ENCODE measurements at regions not wholly inside any gene's neighbourhood (a gene's known extent, or its start where the extent isn't known, plus 50 kb on each side); places are given as distances from the start of the nearest gene placed in this dataset.

DNA sequence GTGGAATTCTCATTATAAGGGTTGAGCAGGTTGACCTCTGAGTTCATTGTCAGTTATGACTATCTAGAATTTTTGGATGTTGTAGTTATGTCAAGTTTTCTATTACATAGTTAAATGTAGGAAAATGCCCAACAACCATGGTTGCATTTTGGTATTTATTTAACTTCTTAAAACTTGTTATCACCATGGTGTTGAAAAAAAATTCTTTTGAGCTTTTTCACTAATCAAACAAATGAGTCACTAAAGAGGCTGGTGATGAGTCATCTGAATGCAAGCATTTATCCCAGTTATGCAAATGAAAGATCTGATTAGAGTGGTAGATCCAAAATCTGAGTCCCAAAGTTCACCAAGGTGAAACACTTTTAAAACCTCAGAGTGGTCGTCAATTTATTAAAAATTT, 624.7 kb upstream of the IGFBP3 start:
- no peak overlapping the region for H3K4me3 ChIP-seq (replicated peaks; ENCODE audit: low read depth, low read length)
- DNase-seq (ENCODE audit: extremely low read depth, low read depth): no peak
- TF ChIP-seq, protein P1, sequence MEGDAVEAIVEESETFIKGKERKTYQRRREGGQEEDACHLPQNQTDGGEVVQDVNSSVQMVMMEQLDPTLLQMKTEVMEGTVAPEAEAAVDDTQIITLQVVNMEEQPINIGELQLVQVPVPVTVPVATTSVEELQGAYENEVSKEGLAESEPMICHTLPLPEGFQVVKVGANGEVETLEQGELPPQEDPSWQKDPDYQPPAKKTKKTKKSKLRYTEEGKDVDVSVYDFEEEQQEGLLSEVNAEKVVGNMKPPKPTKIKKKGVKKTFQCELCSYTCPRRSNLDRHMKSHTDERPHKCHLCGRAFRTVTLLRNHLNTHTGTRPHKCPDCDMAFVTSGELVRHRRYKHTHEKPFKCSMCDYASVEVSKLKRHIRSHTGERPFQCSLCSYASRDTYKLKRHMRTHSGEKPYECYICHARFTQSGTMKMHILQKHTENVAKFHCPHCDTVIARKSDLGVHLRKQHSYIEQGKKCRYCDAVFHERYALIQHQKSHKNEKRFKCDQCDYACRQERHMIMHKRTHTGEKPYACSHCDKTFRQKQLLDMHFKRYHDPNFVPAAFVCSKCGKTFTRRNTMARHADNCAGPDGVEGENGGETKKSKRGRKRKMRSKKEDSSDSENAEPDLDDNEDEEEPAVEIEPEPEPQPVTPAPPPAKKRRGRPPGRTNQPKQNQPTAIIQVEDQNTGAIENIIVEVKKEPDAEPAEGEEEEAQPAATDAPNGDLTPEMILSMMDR (IDR thresholded peaks at IDR 0.05; ENCODE audit: low read depth, low read length, missing control alignments): no peak

DNA sequence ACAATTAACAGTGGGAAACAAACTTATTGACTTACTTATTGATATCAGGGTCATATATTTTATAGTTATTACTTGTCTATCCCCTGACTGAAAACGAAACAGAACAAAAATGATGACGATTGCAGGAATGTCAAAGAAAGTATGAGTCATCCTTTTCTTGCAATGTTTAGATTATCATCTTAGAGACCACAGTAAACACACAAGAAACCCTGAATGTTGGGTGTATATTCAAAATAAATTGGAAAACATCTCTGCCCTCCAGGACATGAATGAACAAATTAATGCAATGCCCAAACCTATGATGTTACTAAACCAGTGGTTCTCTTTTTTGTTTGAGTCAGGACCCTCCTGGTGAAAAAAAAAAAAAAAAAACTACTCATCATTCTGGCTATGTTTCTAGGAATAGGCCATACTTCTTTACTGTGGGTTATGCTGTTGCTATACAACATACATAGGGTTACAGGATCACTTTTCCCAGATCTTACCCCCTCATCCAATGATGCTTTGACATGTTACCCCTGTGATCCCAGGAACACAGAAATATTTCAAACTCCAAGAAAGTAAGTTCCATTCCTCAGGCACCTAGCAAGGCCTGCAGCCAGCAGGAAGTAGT, 623.4 kb upstream of the IGFBP3 start:
- TF ChIP-seq, protein P1 (IDR thresholded peaks at IDR 0.05; ENCODE audit: low read depth, low read length, missing control alignments): no peak
- peak; percentile 80 for DNase-seq (ENCODE audit: extremely low read depth, low read depth)
- no peak overlapping the region for H3K4me3 ChIP-seq (replicated peaks; ENCODE audit: low read depth, low read length)

DNA sequence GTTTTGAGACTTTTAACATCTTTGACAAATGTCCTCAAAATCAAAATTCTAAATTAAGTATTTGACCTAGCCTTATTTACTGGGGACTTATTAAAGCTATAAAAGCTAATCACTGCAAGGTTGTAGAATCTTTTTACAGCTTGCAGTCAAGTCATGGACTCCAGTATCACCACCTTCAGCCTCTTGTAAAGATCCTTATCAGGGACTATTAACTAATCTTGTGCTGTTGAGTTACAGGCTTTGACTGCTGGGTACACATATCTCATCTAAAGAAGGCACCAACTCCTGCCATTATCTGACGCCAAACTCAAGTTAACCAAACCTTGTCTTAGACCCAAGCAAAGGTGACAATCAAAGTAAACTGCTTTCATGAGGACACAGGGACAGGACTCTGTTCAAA, 621.0 kb upstream of the IGFBP3 start:
- DNase-seq (ENCODE audit: extremely low read depth, low read depth): no peak
- H3K4me3 ChIP-seq (replicated peaks; ENCODE audit: low read depth, low read length): no peak overlapping the region
- TF ChIP-seq, protein P1 (IDR thresholded peaks at IDR 0.05; ENCODE audit: low read depth, low read length, missing control alignments): no peak

DNA sequence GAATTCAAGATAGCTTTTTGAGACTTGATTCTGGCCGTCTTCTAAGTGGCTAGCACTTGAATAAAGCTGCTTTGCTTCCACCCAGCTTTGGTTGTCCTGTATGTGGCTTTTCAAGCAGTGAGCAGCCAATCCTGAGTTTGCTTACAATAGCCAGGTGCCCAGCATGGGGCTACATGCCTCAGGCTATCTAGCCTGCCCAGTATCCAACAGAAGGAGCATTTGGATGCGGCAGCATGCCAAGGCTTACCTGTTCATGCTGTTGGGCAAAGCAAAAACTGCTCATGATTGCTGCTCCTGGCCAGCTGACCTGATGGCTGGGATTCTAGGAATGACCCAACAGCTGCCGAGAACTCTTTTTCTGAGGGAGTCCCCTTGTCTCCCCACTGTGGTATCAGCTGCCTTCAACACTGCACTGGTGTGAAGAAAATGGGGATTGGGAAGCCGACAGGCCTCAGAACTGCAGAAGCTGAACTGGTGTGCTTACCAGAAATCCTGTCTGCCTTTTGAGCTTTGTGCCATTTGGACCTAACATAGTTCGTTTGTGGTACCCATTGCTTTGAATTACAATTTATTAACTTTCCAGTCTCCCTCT, 618.9 kb upstream of the IGFBP3 start:
- TF ChIP-seq, protein P1 (IDR thresholded peaks at IDR 0.05; ENCODE audit: low read depth, low read length, missing control alignments): no peak
- no peak overlapping the region for H3K4me3 ChIP-seq (replicated peaks; ENCODE audit: low read depth, low read length)
- DNase-seq (ENCODE audit: extremely low read depth, low read depth): no peak

DNA sequence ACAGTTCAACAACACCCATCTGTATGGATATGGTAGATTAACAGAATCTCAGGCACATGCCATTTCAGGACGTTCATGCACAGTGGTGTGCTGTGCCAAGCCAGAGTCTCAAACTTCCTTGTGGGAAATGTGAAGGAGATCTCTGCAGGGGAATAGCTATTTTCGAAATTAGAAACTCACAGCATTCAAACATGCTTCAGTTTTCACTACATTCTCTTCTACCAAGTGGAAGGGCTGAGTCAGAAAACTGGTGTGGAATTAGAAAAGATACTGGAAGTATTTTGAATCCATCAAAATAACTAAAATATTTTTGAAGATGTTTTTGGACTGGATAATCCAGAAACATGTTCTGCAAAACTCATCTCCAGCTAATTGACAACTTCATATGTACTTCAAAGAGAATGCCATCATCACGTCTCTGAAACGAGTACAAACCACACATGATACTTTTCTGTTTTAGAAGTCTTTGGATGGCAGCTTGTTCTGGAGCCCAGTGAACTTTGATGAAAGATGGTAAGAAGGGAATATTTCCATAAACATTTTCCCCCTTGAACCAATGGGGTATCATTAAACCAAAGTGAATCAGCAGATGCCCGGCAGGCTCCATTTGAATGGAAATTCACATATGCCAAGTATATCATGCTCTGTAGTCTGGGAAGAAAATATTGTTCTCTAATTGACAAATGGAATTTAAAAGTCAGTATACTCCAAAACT, 616.3 kb upstream of the IGFBP3 start:
- no peak for DNase-seq (ENCODE audit: extremely low read depth, low read depth)
- TF ChIP-seq, protein P1 (IDR thresholded peaks at IDR 0.05; ENCODE audit: low read depth, low read length, missing control alignments): no peak

DNA sequence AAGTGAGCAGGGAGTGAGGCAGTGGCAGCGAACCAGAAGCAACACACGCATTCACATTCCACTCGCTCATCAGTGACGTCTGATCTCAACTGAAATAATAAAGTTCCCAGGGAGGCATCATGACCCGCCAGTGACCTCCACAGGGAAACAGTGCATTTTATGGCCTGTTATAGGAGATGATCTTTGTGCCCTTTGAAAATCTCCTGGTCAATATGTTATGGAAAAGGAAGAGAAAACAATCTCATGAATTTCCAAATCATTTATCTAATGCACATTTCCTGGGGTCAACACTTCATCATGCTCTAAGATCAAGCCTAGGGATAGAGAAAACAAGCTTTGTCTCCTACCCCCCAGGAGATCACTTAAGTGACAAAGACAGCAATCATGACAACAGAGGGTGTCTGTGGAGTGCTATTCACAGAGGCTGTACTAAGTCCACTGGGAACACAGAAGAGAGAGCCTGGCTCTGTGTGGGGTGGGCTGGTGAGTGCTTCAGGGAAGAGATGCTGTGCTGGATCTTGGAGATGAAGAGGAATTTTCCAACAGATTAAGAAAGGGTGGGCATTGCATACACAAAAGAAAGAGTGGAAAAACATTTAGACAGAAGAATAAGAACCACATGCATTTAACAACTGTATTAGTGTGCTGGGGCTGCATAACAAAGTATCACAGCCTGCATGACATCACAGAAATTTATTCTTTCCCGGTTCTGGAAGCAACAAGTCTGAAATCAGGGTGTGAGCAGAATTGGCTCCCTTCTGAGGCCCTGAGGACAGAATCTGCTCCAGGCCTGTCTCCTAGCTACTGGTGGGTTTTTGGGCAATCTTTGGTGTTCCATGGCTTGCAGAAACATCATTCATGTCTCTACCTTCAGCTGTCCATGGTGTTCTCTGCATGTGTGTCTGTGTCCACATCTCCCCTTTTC, 613.9 kb upstream of the IGFBP3 start:
- H3K4me3 ChIP-seq (replicated peaks; ENCODE audit: low read depth, low read length): no peak overlapping the region
- DNase-seq (ENCODE audit: extremely low read depth, low read depth): no peak
- TF ChIP-seq, protein P1 (IDR thresholded peaks at IDR 0.05; ENCODE audit: low read depth, low read length, missing control alignments): no peak

More for the DNA sequence above, 616.3 kb upstream of the IGFBP3 start:
- H3K4me3 ChIP-seq (replicated peaks; ENCODE audit: low read depth, low read length): no peak overlapping the region

Data from HFF-Myc (cell line).